ENCODE measurements at regions not wholly inside any gene's neighbourhood (a gene's known extent, or its start where the extent isn't known, plus 50 kb on each side); places are given as distances from the start of the nearest gene placed in this dataset.

DNA sequence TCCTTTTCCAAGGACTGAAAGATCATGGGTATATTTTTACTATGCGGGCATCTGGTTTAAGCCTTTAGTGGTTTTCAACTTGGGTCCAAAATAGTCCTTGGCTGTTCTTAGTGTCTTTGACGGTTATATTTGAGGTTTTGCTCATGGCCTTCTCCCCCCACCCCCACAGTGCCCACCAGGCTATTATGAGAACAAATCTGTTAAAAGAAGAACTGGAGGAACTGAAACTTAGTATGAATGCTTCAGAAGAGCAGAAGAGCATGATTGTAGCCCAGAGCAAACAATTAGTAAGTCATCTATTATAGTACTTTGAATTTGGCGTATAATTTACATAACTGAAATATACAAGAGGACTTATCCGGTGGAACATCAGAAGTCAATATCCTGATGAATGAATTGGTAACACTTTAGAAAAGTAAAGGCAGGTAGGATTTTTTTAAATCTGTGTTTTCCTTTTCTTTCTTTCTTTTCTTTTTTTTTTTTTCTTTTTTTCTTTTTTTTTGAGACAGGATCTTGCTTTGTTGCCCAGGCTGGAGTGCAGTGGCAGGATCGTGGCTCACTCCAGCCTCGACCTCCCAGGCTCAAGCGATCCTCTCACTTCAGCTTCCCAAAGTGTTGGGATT lies 71.8 kb upstream of the BCAT1 start:
- no peak for TF ChIP-seq POLR2A (IDR thresholded peaks at IDR 0.05; ENCODE audit: low read depth, low read length)
- TF ChIP-seq TAF1 (IDR thresholded peaks at IDR 0.05; ENCODE audit: low read depth, low read length), result no peak
- TF ChIP-seq POLR2AphosphoS5 (IDR thresholded peaks at IDR 0.05; ENCODE audit: low read depth, low read length), result no peak
- peak; percentile 97 for TF ChIP-seq SPI1 (IDR thresholded peaks at IDR 0.05; ENCODE audit: low read depth, low read length)

All from GM12891 (cell line).